Mesendoderm (in vitro differentiated cells): ENCODE measurements at regions not wholly inside any gene's neighbourhood (a gene's known extent, or its start where the extent isn't known, plus 50 kb on each side); places are given as distances from the start of the nearest gene placed in this dataset.

Experiments used
- DNase-seq: peaks from one replicate; pipeline ENCODE4 v3.0.0; 2013
- H2AK5ac ChIP-seq: 2 replicates; pipeline ENCODE4 v1.6.1; 2013; ENCODE audit warnings: low read length, inconsistent platforms
- H2BK120ac ChIP-seq: 2 replicates; pipeline ENCODE4 v1.6.1; 2013; ENCODE audit warnings: low read depth, mild to moderate bottlenecking, low read length, moderate library complexity, mixed read lengths
- H2BK15ac ChIP-seq: replicated peaks from 2 replicates; pipeline ENCODE4 v1.6.1; 2013; ENCODE audit warnings: low read depth, mild to moderate bottlenecking, moderate library complexity
- H2BK5ac ChIP-seq: 2 replicates; pipeline ENCODE4 v1.6.1; 2013; ENCODE audit warnings: low read length, inconsistent platforms
- H3K18ac ChIP-seq: 2 replicates; pipeline ENCODE4 v1.6.1; 2013; ENCODE audit warnings: mild to moderate bottlenecking, low read length, mixed read lengths
- H3K23ac ChIP-seq: one replicate; pipeline ENCODE4 v1.6.1; 2013; ENCODE audit warnings: low read length
- H3K27ac ChIP-seq: 2 replicates; pipeline ENCODE4 v1.5.1; 2013; ENCODE audit warnings: low read depth, mild to moderate bottlenecking, inconsistent platforms, low read length, moderate library complexity
- H3K27me3 ChIP-seq: 2 replicates; pipeline ENCODE4 v1.6.1; 2013; ENCODE audit warnings: low read length, control low read depth, mild to moderate bottlenecking, inconsistent platforms; ENCODE audit not compliant: insufficient read depth, poor library complexity
- H3K36me3 ChIP-seq: 2 replicates; pipeline ENCODE4 v1.6.1; 2013; ENCODE audit warnings: low read length, inconsistent platforms; ENCODE audit not compliant: control insufficient read depth, insufficient read depth
- H3K4ac ChIP-seq: one replicate; pipeline ENCODE4 v1.6.1; 2013; ENCODE audit warnings: low read depth, mild to moderate bottlenecking, low read length, moderate library complexity
- H3K4me1 ChIP-seq: 2 replicates; pipeline ENCODE4 v1.6.1; 2013; ENCODE audit warnings: low read depth, low read length, inconsistent platforms; ENCODE audit not compliant: control insufficient read depth
- H3K4me2 ChIP-seq: 2 replicates; pipeline ENCODE4 v1.6.1; 2013; ENCODE audit warnings: low read length
- H3K4me3 ChIP-seq: 2 replicates; pipeline ENCODE4 v1.5.1; 2013; ENCODE audit warnings: mild to moderate bottlenecking, low read length
- H3K56ac ChIP-seq: one replicate; pipeline ENCODE4 v1.6.1; 2013; ENCODE audit warnings: low read length
- H3K79me1 ChIP-seq: 2 replicates; pipeline ENCODE4 v1.6.1; 2013; ENCODE audit warnings: low read length, inconsistent platforms
- H3K79me2 ChIP-seq: 2 replicates; pipeline ENCODE4 v1.6.1; 2013; ENCODE audit warnings: mild to moderate bottlenecking, low read length; ENCODE audit not compliant: control insufficient read depth, insufficient read depth
- H3K9ac ChIP-seq: 2 replicates; pipeline ENCODE4 v1.6.1; 2013; ENCODE audit warnings: low read length, inconsistent platforms
- H4K5ac ChIP-seq: one replicate; pipeline ENCODE4 v1.6.1; 2013; ENCODE audit warnings: low read length
- H4K8ac ChIP-seq: one replicate; pipeline ENCODE4 v1.6.1; 2013; ENCODE audit warnings: low read depth, mild to moderate bottlenecking, control low read depth, low read length, moderate library complexity
- WGBS: extraction: QIAGEN DNeasy Blood & Tissue Kit; methylation state at CpG from one replicate; pipeline ENCODE4 v1.1.7; 2013; ENCODE audit warnings: low lambda C conversion rate, missing lambda C conversion rate; ENCODE audit not compliant: insufficient coverage; ENCODE audit errors: extremely low coverage; 5-methylcytosine and 5-hydroxymethylcytosine counted together

DNA sequence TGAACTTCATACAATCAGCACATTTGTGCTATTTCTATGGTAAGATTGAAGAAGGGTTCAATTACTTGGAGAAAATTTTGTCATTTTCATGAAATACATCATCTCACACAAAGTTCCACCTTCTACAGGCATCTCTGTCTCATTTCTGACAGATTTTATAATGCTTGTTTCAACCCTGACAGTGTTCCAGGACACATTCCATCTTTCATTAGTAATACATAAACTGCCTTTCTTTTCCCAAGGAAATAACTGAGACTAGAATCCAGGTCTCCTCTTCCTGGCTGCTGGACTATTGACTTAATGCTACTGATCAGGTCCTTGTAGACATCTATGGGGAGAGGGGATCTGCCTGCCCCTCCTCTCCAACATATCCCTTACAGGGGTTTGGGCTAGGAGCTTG, 70.1 kb upstream of the PLPP4 start:
- H3K4me1 ChIP-seq, result no peaks in the 10 kb centered on the region
- no peak overlapping the region for H2BK15ac ChIP-seq
- no peak overlapping the region for H2BK120ac ChIP-seq
- no peak overlapping the region for H3K4me2 ChIP-seq
- no peak overlapping the region for H3K18ac ChIP-seq
- no peak overlapping the region for H3K27ac ChIP-seq
- H2BK5ac ChIP-seq, result no peak overlapping the region
- H3K36me3 ChIP-seq, result no peaks in the 10 kb centered on the region
- no peak overlapping the region for H3K4ac ChIP-seq
- H4K8ac ChIP-seq, result no peak overlapping the region
- no peak overlapping the region for H4K5ac ChIP-seq
- no peaks in the 10 kb centered on the region for H3K79me1 ChIP-seq
- no peak overlapping the region for H3K56ac ChIP-seq
- no peaks in the 10 kb centered on the region for H3K27me3 ChIP-seq
- no peak overlapping the region for H3K23ac ChIP-seq
- H2AK5ac ChIP-seq, result no peak overlapping the region
- no peak overlapping the region for H3K4me3 ChIP-seq
- H3K9ac ChIP-seq, result no peak overlapping the region
- no peak for DNase-seq
- H3K79me2 ChIP-seq, result no peaks in the 10 kb centered on the region

GRCh38 chr10:120387326-120387725, 69.7 kb upstream of the PLPP4 start:
- H2BK5ac ChIP-seq, result no peak overlapping the region
- WGBS, result no CpG with 5 or more reads among the region's 2 CpGs
- no peak overlapping the region for H3K4me3 ChIP-seq
- H3K4ac ChIP-seq, result no peak overlapping the region
- H3K27ac ChIP-seq, result no peak overlapping the region
- no peaks in the 10 kb centered on the region for H3K27me3 ChIP-seq
- H2BK15ac ChIP-seq, result no peak overlapping the region
- no peaks in the 10 kb centered on the region for H3K79me1 ChIP-seq
- DNase-seq, result no peak
- no peaks in the 10 kb centered on the region for H3K36me3 ChIP-seq
- H3K18ac ChIP-seq, result no peak overlapping the region
- no peak overlapping the region for H3K9ac ChIP-seq
- no peaks in the 10 kb centered on the region for H3K79me2 ChIP-seq
- no peak overlapping the region for H4K8ac ChIP-seq
- H3K23ac ChIP-seq, result no peak overlapping the region
- H3K56ac ChIP-seq, result no peak overlapping the region
- H4K5ac ChIP-seq, result no peak overlapping the region
- no peaks in the 10 kb centered on the region for H3K4me1 ChIP-seq
- no peak overlapping the region for H3K4me2 ChIP-seq
- H2AK5ac ChIP-seq, result no peak overlapping the region
- no peak overlapping the region for H2BK120ac ChIP-seq

DNA sequence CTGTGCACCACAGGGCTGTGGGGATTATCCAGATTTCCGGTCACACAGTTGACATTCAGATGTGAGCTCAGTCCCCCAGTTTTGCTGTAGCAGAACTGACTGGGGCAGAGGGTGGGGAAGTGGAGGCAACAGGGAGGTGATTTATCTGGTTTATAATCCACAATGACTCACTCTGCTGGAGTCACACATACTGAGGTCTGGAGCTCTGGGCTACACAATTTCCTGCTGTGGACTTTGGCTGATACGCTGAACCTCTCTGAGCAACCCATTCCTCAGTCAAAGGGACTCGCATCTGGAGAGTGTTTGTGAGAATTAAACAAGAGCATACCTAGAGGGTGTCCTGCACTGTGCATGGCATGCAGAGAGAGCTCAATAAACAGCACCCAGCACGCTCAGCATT, 64.8 kb upstream of the PLPP4 start:
- Histone ChIP-seq H3K56ac (no peak overlapping the region), H3K4me1 (no peaks in the 10 kb centered on the region), H3K23ac (no peak overlapping the region), H2BK15ac (no peak overlapping the region), H3K27ac (no peak overlapping the region), H3K18ac (no peak overlapping the region), H3K9ac (no peak overlapping the region), H2BK120ac (no peak overlapping the region), H3K4me3 (no peak overlapping the region), H3K4ac (no peak overlapping the region), H3K27me3 (no peaks in the 10 kb centered on the region), H4K8ac (no peak overlapping the region), H2BK5ac (no peak overlapping the region), H2AK5ac (no peak overlapping the region), H3K36me3 (no peaks in the 10 kb centered on the region), H4K5ac (no peak overlapping the region), H3K79me2 (no peaks in the 10 kb centered on the region), H3K79me1 (no peaks in the 10 kb centered on the region), H3K4me2 (no peak overlapping the region)
- no peak for DNase-seq
- WGBS, result no CpG with 5 or more reads among the region's 4 CpGs

- Histone ChIP-seq H2BK15ac (no peak overlapping the region), H3K18ac (no peak overlapping the region), H3K9ac (no peak overlapping the region), H3K27ac (no peak overlapping the region), H4K5ac (no peak overlapping the region), H3K56ac (no peak overlapping the region), H3K36me3 (no peaks in the 10 kb centered on the region), H3K4me3 (no peak overlapping the region), H3K4me2 (no peak overlapping the region), H2BK120ac (no peak overlapping the region), H3K4ac (no peak overlapping the region), H4K8ac (no peak overlapping the region), H3K79me2 (no peaks in the 10 kb centered on the region), H2AK5ac (no peak overlapping the region), H3K27me3 (no peaks in the 10 kb centered on the region), H3K79me1 (no peaks in the 10 kb centered on the region), H3K23ac (no peak overlapping the region), H3K4me1 (no peaks in the 10 kb centered on the region), H2BK5ac (no peak overlapping the region)
- WGBS, result no CpG with 5 or more reads among the region's 2 CpGs
- DNase-seq, result no peak
Observed at GRCh38 chr10:120392671-120393079, 64.4 kb upstream of the PLPP4 start.

- no peaks in the 10 kb centered on the region for H3K36me3 ChIP-seq
- H3K79me1 ChIP-seq, result no peaks in the 10 kb centered on the region
- no peak overlapping the region for H2BK15ac ChIP-seq
- H3K27me3 ChIP-seq, result no peaks in the 10 kb centered on the region
- H3K27ac ChIP-seq, result no peak overlapping the region
- no peak for DNase-seq
- H3K18ac ChIP-seq, result no peak overlapping the region
- H4K5ac ChIP-seq, result no peak overlapping the region
- H3K4me2 ChIP-seq, result no peak overlapping the region
- H3K56ac ChIP-seq, result no peak overlapping the region
- H3K4me1 ChIP-seq, result no peaks in the 10 kb centered on the region
- no peak overlapping the region for H4K8ac ChIP-seq
- no peak overlapping the region for H3K4ac ChIP-seq
- no peak overlapping the region for H3K4me3 ChIP-seq
- no peak overlapping the region for H2BK120ac ChIP-seq
- WGBS, result no CpG with 5 or more reads among the region's 1 CpG
- H3K9ac ChIP-seq, result no peak overlapping the region
- no peak overlapping the region for H2AK5ac ChIP-seq
- H2BK5ac ChIP-seq, result no peak overlapping the region
- no peaks in the 10 kb centered on the region for H3K79me2 ChIP-seq
- H3K23ac ChIP-seq, result no peak overlapping the region
Observed at GRCh38 chr10:120394446-120394845, 62.6 kb upstream of the PLPP4 start.

DNA sequence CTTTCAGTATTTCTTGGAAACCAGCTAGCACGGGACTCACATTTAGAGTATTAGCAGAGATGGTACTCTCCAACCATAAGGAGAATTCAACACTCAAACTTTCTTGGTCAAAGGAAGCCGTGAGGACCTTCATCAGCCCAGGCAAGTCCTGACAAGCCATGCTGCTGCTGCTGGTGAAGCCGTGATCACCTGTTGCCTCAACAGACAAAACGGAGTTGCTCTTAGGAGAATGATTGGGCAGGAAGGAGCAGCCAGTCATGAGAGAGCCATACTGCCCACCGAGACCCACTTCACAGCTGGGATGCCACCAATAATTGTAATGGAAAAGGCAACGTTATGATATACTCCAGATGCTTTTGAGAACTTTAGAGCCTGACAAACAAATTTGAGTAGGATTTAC, 60.8 kb upstream of the PLPP4 start:
- Histone ChIP-seq H3K4me3 (no peak overlapping the region), H3K27me3 (no peaks in the 10 kb centered on the region), H2BK5ac (no peak overlapping the region), H3K4ac (no peak overlapping the region), H4K8ac (no peak overlapping the region), H4K5ac (no peak overlapping the region), H2BK15ac (no peak overlapping the region), H3K56ac (no peak overlapping the region), H3K18ac (no peak overlapping the region), H3K9ac (no peak overlapping the region), H3K79me2 (no peaks in the 10 kb centered on the region), H3K4me1 (no peaks in the 10 kb centered on the region), H3K23ac (no peak overlapping the region), H2AK5ac (no peak overlapping the region), H3K36me3 (no peaks in the 10 kb centered on the region), H2BK120ac (no peak overlapping the region), H3K4me2 (no peak overlapping the region), H3K79me1 (no peaks in the 10 kb centered on the region), H3K27ac (no peak overlapping the region)
- no CpG with 5 or more reads among the region's 6 CpGs for WGBS
- DNase-seq, result no peak
